H4 (cell line): ENCODE measurements at regions not wholly inside any gene's neighbourhood (a gene's known extent, or its start where the extent isn't known, plus 50 kb on each side); places are given as distances from the start of the nearest gene placed in this dataset.

Experiments
- DNase-seq: peaks from one replicate; pipeline ENCODE4 v3.0.0-alpha.2; 2015; ENCODE audit warnings: low spot score

GRCh38 chr3:187822402-187822801 lies 77.1 kb upstream of the BCL6 start:
- DNase-seq: no peak

- no peak for DNase-seq
Measured at GRCh38 chr3:187823746-187824145, 78.5 kb upstream of the BCL6 start.

GRCh38 chr3:187827723-187828122 lies 82.5 kb upstream of the BCL6 start:
- DNase-seq: no peak

- no peak for DNase-seq
Measured at GRCh38 chr3:187828579-187829452, 83.5 kb upstream of the BCL6 start.

- no peak for DNase-seq
Measured at GRCh38 chr3:187830181-187830580, 84.9 kb upstream of the BCL6 start.

GRCh38 chr3:187831125-187832051 lies 86.1 kb upstream of the BCL6 start:
- DNase-seq: no peak

GRCh38 chr3:187832202-187832601 lies 86.9 kb upstream of the BCL6 start:
- DNase-seq: no peak

GRCh38 chr3:187833375-187833774 lies 88.1 kb upstream of the BCL6 start:
- DNase-seq: no peak

GRCh38 chr3:187833799-187834578 lies 88.7 kb upstream of the BCL6 start:
- DNase-seq: no peak

GRCh38 chr3:187836823-187837770 lies 91.8 kb upstream of the BCL6 start:
- no peak for DNase-seq

- no peak for DNase-seq
Measured at GRCh38 chr3:187838016-187838540, 92.8 kb upstream of the BCL6 start.

GRCh38 chr3:187839422-187839821 lies 94.2 kb upstream of the BCL6 start:
- DNase-seq: no peak

- no peak for DNase-seq
Measured at GRCh38 chr3:187840856-187841255, 95.6 kb upstream of the BCL6 start.

GRCh38 chr3:187841560-187841959 lies 96.3 kb upstream of the BCL6 start:
- no peak for DNase-seq

- no peak for DNase-seq
Measured at GRCh38 chr3:187843654-187844053, 98.4 kb upstream of the BCL6 start.

- DNase-seq: no peak
Measured at GRCh38 chr3:187844708-187845107, 99.4 kb upstream of the BCL6 start.

GRCh38 chr3:187845826-187846225 lies 100.6 kb upstream of the BCL6 start:
- no peak for DNase-seq

- DNase-seq: no peak
Measured at GRCh38 chr3:187848401-187848800, 103.1 kb upstream of the BCL6 start.

- no peak for DNase-seq
Measured at GRCh38 chr3:187849016-187849654, 103.9 kb upstream of the BCL6 start.
